ENCODE measurements at regions not wholly inside any gene's neighbourhood (a gene's known extent, or its start where the extent isn't known, plus 50 kb on each side); places are given as distances from the start of the nearest gene placed in this dataset.

GRCh38 chr15:93562395-93563123 lies 473.5 kb upstream of the RGMA start:
- ChIA-PET CTCF (no interaction called here), POLR2A (no interaction called here)
- Histone ChIP-seq H3K36me3 (ENCODE audit: control insufficient read depth, insufficient read depth, low read length) (no peaks in the 10 kb centered on the region), H3K27me3 (ENCODE audit: control insufficient read depth, insufficient read depth, low read length) (no peaks in the 10 kb centered on the region), H3K4me3 (ENCODE audit: low read depth, low read length) (no peak overlapping the region)
- TF ChIP-seq CTCF (IDR thresholded peaks at IDR 0.05; ENCODE audit: insufficient read depth, low read depth, low read length) = no peak
- DNase-seq (ENCODE audit: low read depth) = no peak

- Histone ChIP-seq H3K27me3 (ENCODE audit: control insufficient read depth, insufficient read depth, low read length) (no peaks in the 10 kb centered on the region), H3K4me3 (ENCODE audit: low read depth, low read length) (no peak overlapping the region), H3K36me3 (ENCODE audit: control insufficient read depth, insufficient read depth, low read length) (no peaks in the 10 kb centered on the region)
- ChIA-PET CTCF (no interaction called here), POLR2A (no interaction called here)
- no peak for DNase-seq (ENCODE audit: low read depth)
- TF ChIP-seq CTCF (IDR thresholded peaks at IDR 0.05; ENCODE audit: insufficient read depth, low read depth, low read length) = no peak
Observed at GRCh38 chr15:93557696-93558095, 468.7 kb upstream of the RGMA start.

- ChIA-PET POLR2A (no interaction called here), CTCF (no interaction called here)
- Histone ChIP-seq H3K36me3 (ENCODE audit: control insufficient read depth, insufficient read depth, low read length) (no peaks in the 10 kb centered on the region), H3K27me3 (ENCODE audit: control insufficient read depth, insufficient read depth, low read length) (no peaks in the 10 kb centered on the region), H3K4me3 (ENCODE audit: low read depth, low read length) (no peak overlapping the region)
- no peak for DNase-seq (ENCODE audit: low read depth)
- no peak for TF ChIP-seq CTCF (IDR thresholded peaks at IDR 0.05; ENCODE audit: insufficient read depth, low read depth, low read length)
Observed at GRCh38 chr15:93553167-93553935, 464.3 kb upstream of the RGMA start.

GRCh38 chr15:93543093-93543492 lies 454.1 kb upstream of the RGMA start:
- Histone ChIP-seq H3K27me3 (ENCODE audit: control insufficient read depth, insufficient read depth, low read length) (no peaks in the 10 kb centered on the region), H3K4me3 (ENCODE audit: low read depth, low read length) (no peak overlapping the region), H3K36me3 (ENCODE audit: control insufficient read depth, insufficient read depth, low read length) (no peaks in the 10 kb centered on the region)
- no peak for TF ChIP-seq CTCF (IDR thresholded peaks at IDR 0.05; ENCODE audit: insufficient read depth, low read depth, low read length)
- DNase-seq (ENCODE audit: low read depth) = no peak
- ChIA-PET POLR2A (no interaction called here), CTCF (no interaction called here)

- no peaks in the 10 kb centered on the region for H3K36me3 ChIP-seq (ENCODE audit: control insufficient read depth, insufficient read depth, low read length)
- POLR2A ChIA-PET = no interaction called here
- DNase-seq (ENCODE audit: low read depth) = no peak
- no peak overlapping the region for H3K4me3 ChIP-seq (ENCODE audit: low read depth, low read length)
- CTCF ChIA-PET = interaction anchor here (0.6 kb wide), 1 partner anchor 764 kb away, joined by 3 read pairs; no protein-coding TSS in a partner anchor
- no peaks in the 10 kb centered on the region for H3K27me3 ChIP-seq (ENCODE audit: control insufficient read depth, insufficient read depth, low read length)
- TF ChIP-seq CTCF (IDR thresholded peaks at IDR 0.05; ENCODE audit: insufficient read depth, low read depth, low read length) = no peak
Observed at GRCh38 chr15:93527374-93528050, 438.5 kb upstream of the RGMA start.

Data from BJ (cell line).